Globus pallidus (tissue), 1 donor: ENCODE measurements at regions not wholly inside any gene's neighbourhood (a gene's known extent, or its start where the extent isn't known, plus 50 kb on each side); places are given as distances from the start of the nearest gene placed in this dataset.
"Not testable (repeated sequence)": the region's sequence is repeated elsewhere in the genome, so short reads cannot be mapped to it uniquely, and the experiment has no call there.

Source experiments
- DNase-seq: peaks from one replicate; pipeline ENCODE4 v3.0.0-alpha.2; 2015; ENCODE audit warnings: low spot score

- no peak for DNase-seq
Measured at GRCh38 chr4:92012899-92013867, 290.6 kb upstream of the GRID2 start.

GRCh38 chr4:92014067-92014466 is 289.7 kb upstream of the GRID2 start:
- DNase-seq: no peak

GRCh38 chr4:92021203-92021602 is 282.6 kb upstream of the GRID2 start:
- DNase-seq: no peak

- no peak for DNase-seq
Measured at GRCh38 chr4:92021788-92022187, 282.0 kb upstream of the GRID2 start.

- DNase-seq: not testable (repeated sequence)
Measured at GRCh38 chr4:92028830-92029229, 274.9 kb upstream of the GRID2 start.

GRCh38 chr4:92031825-92032224 is 271.9 kb upstream of the GRID2 start:
- no peak for DNase-seq

- DNase-seq: no peak
Measured at GRCh38 chr4:92035666-92036065, 268.1 kb upstream of the GRID2 start.

- no peak for DNase-seq
Measured at GRCh38 chr4:92045718-92046117, 258.0 kb upstream of the GRID2 start.

GRCh38 chr4:92047209-92047875 is 256.4 kb upstream of the GRID2 start:
- DNase-seq: no peak

- no peak for DNase-seq
Measured at GRCh38 chr4:92050875-92051274, 252.9 kb upstream of the GRID2 start.

- DNase-seq: no peak
Measured at GRCh38 chr4:92059615-92060014, 244.2 kb upstream of the GRID2 start.

GRCh38 chr4:92060333-92060732 is 243.4 kb upstream of the GRID2 start:
- no peak for DNase-seq

GRCh38 chr4:92064574-92064973 is 239.2 kb upstream of the GRID2 start:
- DNase-seq: no peak

- no peak for DNase-seq
Measured at GRCh38 chr4:92066485-92066884, 237.3 kb upstream of the GRID2 start.

- no peak for DNase-seq
Measured at GRCh38 chr4:92071587-92071986, 232.2 kb upstream of the GRID2 start.

- DNase-seq: no peak
Measured at GRCh38 chr4:92074839-92075238, 228.9 kb upstream of the GRID2 start.

- DNase-seq: no peak
Measured at GRCh38 chr4:92090887-92091286, 212.9 kb upstream of the GRID2 start.

- no peak for DNase-seq
Measured at GRCh38 chr4:92091335-92091734, 212.4 kb upstream of the GRID2 start.

GRCh38 chr4:92099861-92100260 is 203.9 kb upstream of the GRID2 start:
- no peak for DNase-seq

GRCh38 chr4:92100975-92101374 is 202.8 kb upstream of the GRID2 start:
- no peak for DNase-seq

- no peak for DNase-seq
Measured at GRCh38 chr4:92101737-92102172, 202.0 kb upstream of the GRID2 start.

- no peak for DNase-seq
Measured at GRCh38 chr4:92104506-92104905, 199.3 kb upstream of the GRID2 start.

- no peak for DNase-seq
Measured at GRCh38 chr4:92106816-92107215, 196.9 kb upstream of the GRID2 start.
